ENCODE measurements at regions not wholly inside any gene's neighbourhood (a gene's known extent, or its start where the extent isn't known, plus 50 kb on each side); places are given as distances from the start of the nearest gene placed in this dataset.

DNA sequence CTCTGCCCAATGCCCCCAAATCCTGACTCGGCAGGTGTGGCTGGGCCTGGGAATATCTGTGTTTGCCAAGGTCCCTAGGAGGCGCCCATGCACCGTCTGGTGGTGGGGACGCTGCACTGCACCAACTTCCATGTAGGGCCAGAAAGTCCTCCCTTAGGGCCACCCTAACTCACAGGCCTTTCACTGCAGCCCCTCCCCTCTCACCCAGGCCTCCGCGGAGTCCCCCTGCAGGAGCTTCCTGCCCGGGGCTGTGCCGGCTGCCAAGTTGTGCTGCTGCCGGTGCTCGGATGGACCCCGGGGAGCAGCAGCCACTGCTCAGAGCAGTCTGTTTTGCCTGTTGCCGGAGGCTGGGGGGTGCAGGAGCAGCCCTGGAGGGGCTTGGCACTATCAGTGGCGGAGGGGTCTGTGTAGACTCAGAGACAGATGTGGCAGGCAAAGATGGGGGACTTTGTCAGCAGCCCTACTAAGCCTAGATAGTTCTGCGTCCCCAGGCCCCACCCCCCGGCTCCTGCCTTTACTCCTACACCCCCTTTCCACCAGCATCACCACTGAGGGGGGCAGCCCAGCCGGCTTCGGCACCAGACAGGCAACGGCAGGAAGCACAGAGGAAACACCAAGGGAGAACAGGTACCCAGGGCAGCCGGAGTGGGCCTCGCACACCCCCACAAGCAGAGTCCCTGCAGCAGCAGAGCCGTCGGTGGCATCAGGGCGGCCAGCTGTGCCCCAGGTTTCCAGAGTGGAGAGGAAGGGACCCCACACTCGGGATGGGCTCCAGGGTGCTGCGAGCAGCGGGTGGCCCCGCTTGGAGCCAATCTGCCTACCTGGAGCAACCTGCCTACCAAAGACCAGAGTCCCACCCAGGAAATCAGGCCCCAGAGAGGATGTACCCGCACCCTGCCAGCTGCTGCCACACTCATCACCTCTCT is 124.3 kb downstream of the TRIM29 start:
- TF ChIP-seq POLR2AphosphoS5 (IDR thresholded peaks at IDR 0.05; ENCODE audit: borderline replicate concordance, low read depth, low read length): no peak
- no peak for TF ChIP-seq EZH2 (IDR thresholded peaks at IDR 0.05)
- no peak for TF ChIP-seq FOXP2 (optimal IDR thresholded peaks at IDR 0.05; ENCODE audit: control extremely low read depth, extremely low read length, insufficient read depth)
- H3K4me3 ChIP-seq: no peak overlapping the region
- H3K27ac ChIP-seq: no peak overlapping the region
- H3K36me3 ChIP-seq (ENCODE audit: insufficient read depth, low read length): no peaks in the 10 kb centered on the region
- DNase-seq (ENCODE audit: low read depth, low spot score): no peak
- H3K9ac ChIP-seq (ENCODE audit: insufficient read length): no peak overlapping the region
- H3K9me3 ChIP-seq (ENCODE audit: low read depth, low read length): no peaks in the 10 kb centered on the region

DNA sequence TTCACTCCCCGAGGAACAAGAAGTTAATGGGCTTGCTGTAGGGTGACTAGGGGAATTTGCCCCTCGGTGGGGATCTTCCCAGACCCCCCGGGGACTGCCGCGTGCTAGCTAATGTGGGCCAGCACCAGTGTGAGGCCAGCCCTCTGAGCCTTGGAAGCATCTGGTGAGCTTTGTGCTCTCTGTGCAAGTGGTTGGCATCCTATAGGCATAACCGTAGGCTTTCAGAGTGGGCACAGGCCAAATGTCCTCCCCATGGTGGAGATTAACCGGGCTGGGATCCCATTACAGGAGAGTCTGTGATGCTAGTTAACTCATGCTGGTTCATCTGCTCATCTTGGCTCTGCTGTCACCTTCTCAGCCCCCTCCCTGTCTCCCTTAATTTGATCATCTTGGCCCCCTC is 125.7 kb downstream of the TRIM29 start:
- Histone ChIP-seq H3K4me3 (no peak overlapping the region), H3K9ac (ENCODE audit: insufficient read length) (no peak overlapping the region), H3K9me3 (ENCODE audit: low read depth, low read length) (no peaks in the 10 kb centered on the region), H3K27ac (no peak overlapping the region), H3K36me3 (ENCODE audit: insufficient read depth, low read length) (no peaks in the 10 kb centered on the region)
- no peak for DNase-seq (ENCODE audit: low read depth, low spot score)
- TF ChIP-seq POLR2AphosphoS5 (IDR thresholded peaks at IDR 0.05; ENCODE audit: borderline replicate concordance, low read depth, low read length) (no peak), FOXP2 (optimal IDR thresholded peaks at IDR 0.05; ENCODE audit: control extremely low read depth, extremely low read length, insufficient read depth) (no peak), EZH2 (IDR thresholded peaks at IDR 0.05) (no peak)

DNA sequence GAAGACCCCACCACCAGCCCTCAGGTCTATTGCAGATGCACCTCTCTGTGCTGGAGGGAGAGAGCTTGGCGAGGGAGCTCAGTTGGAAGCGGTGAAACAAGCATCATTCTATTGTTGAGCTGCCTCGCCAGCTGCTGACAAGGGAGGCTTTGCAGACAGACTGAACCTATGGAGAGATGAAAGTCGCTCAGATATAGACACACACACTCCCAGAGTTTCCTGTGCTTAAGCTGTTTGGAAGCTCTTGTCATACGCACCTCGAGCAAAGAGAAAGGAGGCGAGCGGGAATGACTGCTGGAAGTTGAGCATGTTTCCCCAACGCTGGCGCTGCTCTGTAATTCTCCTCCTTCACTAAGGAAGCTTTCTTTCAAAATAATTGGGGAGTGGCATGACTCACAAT is 126.1 kb downstream of the TRIM29 start:
- Histone ChIP-seq H3K27ac (no peak overlapping the region), H3K4me3 (no peak overlapping the region), H3K36me3 (ENCODE audit: insufficient read depth, low read length) (no peaks in the 10 kb centered on the region), H3K9ac (ENCODE audit: insufficient read length) (no peak overlapping the region), H3K9me3 (ENCODE audit: low read depth, low read length) (no peaks in the 10 kb centered on the region)
- TF ChIP-seq FOXP2 (optimal IDR thresholded peaks at IDR 0.05; ENCODE audit: control extremely low read depth, extremely low read length, insufficient read depth) (no peak), EZH2 (IDR thresholded peaks at IDR 0.05) (no peak), POLR2AphosphoS5 (IDR thresholded peaks at IDR 0.05; ENCODE audit: borderline replicate concordance, low read depth, low read length) (no peak)
- no peak for DNase-seq (ENCODE audit: low read depth, low spot score)

DNA sequence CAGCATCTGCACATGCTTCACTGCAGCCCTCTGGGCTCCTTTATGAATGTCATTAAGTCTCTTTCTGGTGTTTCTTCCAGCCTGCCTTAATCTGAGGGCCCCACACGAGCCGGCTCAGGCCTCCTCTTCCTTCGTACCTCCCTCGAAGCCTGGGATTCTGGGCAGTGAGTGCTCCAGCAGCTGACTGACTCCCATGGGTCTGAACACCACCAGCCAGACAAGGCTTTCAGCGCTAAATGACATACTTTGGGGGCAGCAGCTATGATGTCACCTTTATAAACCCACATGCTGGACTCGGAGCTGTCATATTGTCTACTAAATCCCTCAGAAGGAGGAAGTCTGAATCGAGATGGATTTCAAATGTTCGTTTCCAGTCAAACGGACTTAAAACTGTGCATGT is 127.1 kb downstream of the TRIM29 start:
- no peaks in the 10 kb centered on the region for H3K36me3 ChIP-seq (ENCODE audit: insufficient read depth, low read length)
- H3K9ac ChIP-seq (ENCODE audit: insufficient read length): no peak overlapping the region
- TF ChIP-seq FOXP2 (optimal IDR thresholded peaks at IDR 0.05; ENCODE audit: control extremely low read depth, extremely low read length, insufficient read depth): no peak
- no peak for TF ChIP-seq EZH2 (IDR thresholded peaks at IDR 0.05)
- TF ChIP-seq POLR2AphosphoS5 (IDR thresholded peaks at IDR 0.05; ENCODE audit: borderline replicate concordance, low read depth, low read length): no peak
- H3K27ac ChIP-seq: no peak overlapping the region
- no peak for DNase-seq (ENCODE audit: low read depth, low spot score)
- no peaks in the 10 kb centered on the region for H3K9me3 ChIP-seq (ENCODE audit: low read depth, low read length)
- H3K4me3 ChIP-seq: no peak overlapping the region

DNA sequence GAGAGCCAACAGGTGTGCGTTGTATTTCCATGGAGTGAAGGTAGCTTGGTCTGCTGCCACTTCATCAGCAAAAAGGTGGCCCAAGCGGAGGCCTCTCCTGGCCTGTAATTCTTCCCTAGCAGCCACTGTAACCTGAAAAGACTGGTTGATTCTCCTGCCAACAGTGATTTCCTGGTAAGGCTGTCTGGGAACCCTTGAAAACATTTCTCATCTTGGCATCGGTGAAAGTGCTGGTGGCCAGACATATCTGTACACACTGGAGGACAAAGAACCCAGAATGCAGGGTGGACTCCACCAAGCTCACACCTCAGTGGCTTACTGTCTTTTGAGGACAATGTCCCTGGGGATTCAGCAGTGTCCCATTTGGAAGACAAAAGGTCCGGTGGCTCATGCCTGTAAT is 128.0 kb downstream of the TRIM29 start:
- H3K9me3 ChIP-seq (ENCODE audit: low read depth, low read length): no peaks in the 10 kb centered on the region
- no peaks in the 10 kb centered on the region for H3K36me3 ChIP-seq (ENCODE audit: insufficient read depth, low read length)
- H3K9ac ChIP-seq (ENCODE audit: insufficient read length): no peak overlapping the region
- TF ChIP-seq FOXP2 (optimal IDR thresholded peaks at IDR 0.05; ENCODE audit: control extremely low read depth, extremely low read length, insufficient read depth) (no peak), EZH2 (IDR thresholded peaks at IDR 0.05) (no peak), POLR2AphosphoS5 (IDR thresholded peaks at IDR 0.05; ENCODE audit: borderline replicate concordance, low read depth, low read length) (no peak)
- DNase-seq (ENCODE audit: low read depth, low spot score): no peak
- H3K27ac ChIP-seq: no peak overlapping the region
- H3K4me3 ChIP-seq: no peak overlapping the region

DNA sequence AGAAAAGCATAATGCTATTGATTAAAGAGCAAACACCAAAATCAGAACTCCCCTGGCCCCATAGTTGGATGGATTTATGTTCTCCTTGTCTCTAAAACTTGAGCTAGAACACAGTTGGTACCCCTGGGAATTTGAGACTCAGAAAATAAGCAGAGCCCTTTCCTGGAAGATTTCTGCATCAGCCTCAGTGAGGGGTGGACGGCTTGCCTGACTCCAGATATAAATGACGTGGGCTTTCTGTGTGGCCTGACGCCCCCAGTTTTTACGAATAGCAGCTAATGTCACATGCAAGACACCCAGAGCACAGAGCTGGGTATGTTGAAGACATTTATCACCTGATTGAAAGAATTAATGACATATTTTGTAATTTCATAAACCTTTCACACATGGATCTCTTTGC is 130.8 kb downstream of the TRIM29 start:
- no peak for DNase-seq (ENCODE audit: low read depth, low spot score)
- no peak overlapping the region for H3K9ac ChIP-seq (ENCODE audit: insufficient read length)
- no peak overlapping the region for H3K4me3 ChIP-seq
- H3K27ac ChIP-seq: no peak overlapping the region
- no peak for TF ChIP-seq FOXP2 (optimal IDR thresholded peaks at IDR 0.05; ENCODE audit: control extremely low read depth, extremely low read length, insufficient read depth)
- no peak for TF ChIP-seq EZH2 (IDR thresholded peaks at IDR 0.05)
- TF ChIP-seq POLR2AphosphoS5 (IDR thresholded peaks at IDR 0.05; ENCODE audit: borderline replicate concordance, low read depth, low read length): no peak
- H3K9me3 ChIP-seq (ENCODE audit: low read depth, low read length): no peaks in the 10 kb centered on the region
- H3K36me3 ChIP-seq (ENCODE audit: insufficient read depth, low read length): no peaks in the 10 kb centered on the region

DNA sequence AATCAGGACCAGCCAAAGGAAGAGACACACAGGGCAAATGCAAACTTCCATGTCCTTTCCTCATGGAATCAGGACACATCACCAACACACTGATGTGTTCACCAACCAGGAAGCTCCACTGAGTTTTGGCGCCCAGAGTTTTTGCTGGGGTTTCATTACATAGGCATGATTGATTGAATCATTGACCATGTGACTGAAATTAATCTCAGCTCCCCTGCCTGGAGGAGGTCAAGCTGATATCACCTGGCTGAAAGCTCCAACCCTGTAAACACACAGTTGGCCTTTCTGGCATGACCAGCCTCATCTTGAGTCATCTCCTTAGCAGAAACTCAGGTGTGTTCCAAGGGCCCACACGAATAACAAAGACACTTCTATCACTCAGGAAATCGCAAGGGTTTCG is 133.2 kb downstream of the TRIM29 start:
- TF ChIP-seq POLR2AphosphoS5 (IDR thresholded peaks at IDR 0.05; ENCODE audit: borderline replicate concordance, low read depth, low read length): no peak
- no peak for TF ChIP-seq FOXP2 (optimal IDR thresholded peaks at IDR 0.05; ENCODE audit: control extremely low read depth, extremely low read length, insufficient read depth)
- no peak for TF ChIP-seq EZH2 (IDR thresholded peaks at IDR 0.05)
- Histone ChIP-seq H3K36me3 (ENCODE audit: insufficient read depth, low read length) (no peaks in the 10 kb centered on the region), H3K9me3 (ENCODE audit: low read depth, low read length) (no peaks in the 10 kb centered on the region), H3K4me3 (no peak overlapping the region), H3K9ac (ENCODE audit: insufficient read length) (no peak overlapping the region), H3K27ac (no peak overlapping the region)
- no peak for DNase-seq (ENCODE audit: low read depth, low spot score)

DNA sequence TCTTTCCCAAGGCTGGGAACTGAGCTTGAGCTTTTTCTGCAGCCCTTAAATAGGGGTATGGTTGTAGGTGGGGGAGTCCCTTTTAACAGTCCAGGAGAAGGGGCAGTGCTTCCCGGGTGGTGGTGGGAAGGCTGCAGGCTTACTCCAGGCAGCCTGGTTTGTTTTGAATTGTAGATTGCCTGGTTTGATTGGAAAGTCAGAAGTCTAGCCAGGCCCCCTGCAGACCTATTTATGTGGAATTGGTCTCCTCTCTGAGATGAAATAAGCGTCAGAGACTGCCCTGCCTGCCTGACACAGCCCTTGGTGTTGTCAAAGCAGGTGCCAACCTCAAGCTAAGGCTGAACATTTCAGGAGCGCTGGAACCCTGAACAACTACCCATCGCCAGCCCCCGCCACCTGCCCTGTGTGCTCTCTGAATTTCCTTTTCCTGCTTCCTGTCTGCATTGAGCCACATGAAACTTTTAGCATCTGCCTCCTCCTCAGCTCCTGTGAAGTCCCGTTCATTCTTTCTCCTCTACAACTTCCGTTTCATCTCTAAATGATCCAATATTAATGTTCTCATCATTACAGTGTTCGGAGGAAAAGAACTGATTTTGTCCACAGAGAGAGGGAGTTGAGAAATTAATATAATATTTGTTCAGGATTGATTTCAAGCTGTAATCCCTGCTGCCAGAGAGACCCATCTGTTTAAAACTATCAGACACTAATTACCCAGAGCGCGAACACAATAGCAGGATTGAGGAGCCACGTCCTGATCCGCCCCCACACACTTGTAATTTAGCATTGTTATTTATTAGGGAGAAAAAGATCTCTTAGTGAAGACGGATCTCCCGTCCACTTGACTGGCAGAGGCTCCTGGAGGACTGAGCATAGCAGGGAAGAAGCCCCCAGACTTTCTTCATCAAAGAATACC is 136.5 kb downstream of the TRIM29 start:
- DNase-seq (ENCODE audit: low read depth, low spot score): no peak
- Histone ChIP-seq H3K9me3 (ENCODE audit: low read depth, low read length) (no peaks in the 10 kb centered on the region), H3K9ac (ENCODE audit: insufficient read length) (no peak overlapping the region), H3K36me3 (ENCODE audit: insufficient read depth, low read length) (no peaks in the 10 kb centered on the region), H3K27ac (no peak overlapping the region), H3K4me3 (no peak overlapping the region)
- TF ChIP-seq EZH2 (IDR thresholded peaks at IDR 0.05): no peak
- no peak for TF ChIP-seq POLR2AphosphoS5 (IDR thresholded peaks at IDR 0.05; ENCODE audit: borderline replicate concordance, low read depth, low read length)
- no peak for TF ChIP-seq FOXP2 (optimal IDR thresholded peaks at IDR 0.05; ENCODE audit: control extremely low read depth, extremely low read length, insufficient read depth)

All from SK-N-MC (cell line).